ENCODE measurements at regions not wholly inside any gene's neighbourhood (a gene's known extent, or its start where the extent isn't known, plus 50 kb on each side); places are given as distances from the start of the nearest gene placed in this dataset.

GRCh38 chr11:122242731-122243130 lies 126.7 kb upstream of the BLID start:
- TF ChIP-seq EZH2 (IDR thresholded peaks at IDR 0.05) = no peak
- TF ChIP-seq CTCF (IDR thresholded peaks at IDR 0.05 in 2 of 3, conservative IDR thresholded peaks at IDR 0.05 in 1 of 3; ENCODE audit: borderline replicate concordance in 1 of 3, insufficient read depth in 1 of 3, low read depth in 2 of 3, low read length in 2 of 3) = no peak

Measured in HCT116 (cell line).